Gastroesophageal sphincter (tissue), 4 donors: ENCODE measurements at regions not wholly inside any gene's neighbourhood (a gene's known extent, or its start where the extent isn't known, plus 50 kb on each side); places are given as distances from the start of the nearest gene placed in this dataset.
"Not testable (repeated sequence)": the region's sequence is repeated elsewhere in the genome, so short reads cannot be mapped to it uniquely, and the experiment has no call there.

Experiments used
- ATAC-seq: fragments of 150-250 bp; one replicate; pipeline ENCODE4 v1.9.1; 2016; ENCODE audit warnings: mild to moderate bottlenecking, moderate library complexity
- H3K27ac ChIP-seq, 4 donors: fragments of 200-600 bp; sonication (generic) in 3 of 4; 1 replicate in 3 of 4; 2 replicates in 1 of 4; pipeline ENCODE4 v1.5.1; 2016 to 2019
- H3K27me3 ChIP-seq: fragments of 200-600 bp; sonication (generic); one replicate; pipeline ENCODE4 v1.5.1; 2019
- H3K36me3 ChIP-seq, 2 donors: fragments of 200-600 bp; sonication (generic); one replicate each; pipeline ENCODE4 v1.5.1; 2019; ENCODE audit warnings: control low read depth in 1 of 2
- H3K4me1 ChIP-seq, 3 donors: fragments of 200-600 bp; sonication (generic); 1 replicate in 2 of 3; 2 replicates in 1 of 3; pipeline ENCODE4 v1.5.1; 2016 to 2019; ENCODE audit warnings: control low read depth in 2 of 3
- H3K4me3 ChIP-seq, 2 donors: fragments of 200-600 bp; sonication (generic); one replicate each; pipeline ENCODE4 v1.5.1; 2019; ENCODE audit warnings: mild to moderate bottlenecking in 1 of 2, moderate library complexity in 1 of 2
- H3K9me3 ChIP-seq, 3 donors: fragments of 200-600 bp; sonication (generic); one replicate each; pipeline ENCODE4 v1.5.1; 2017 to 2019; ENCODE audit warnings: control low read depth in 2 of 3
- EP300 ChIP-seq: sonication (generic); formaldehyde crosslinking; IDR thresholded peaks from one replicate; pipeline ENCODE4 v1.6.1; 2017; ENCODE audit warnings: antibody characterized with exemption, mild to moderate bottlenecking
- POLR2A ChIP-seq, 2 donors: fragments of 450-650 bp; IDR thresholded peaks; one replicate each; pipeline ENCODE4 v1.6.1; 2017; ENCODE audit warnings: antibody characterized with exemption in 2 of 2, mild to moderate bottlenecking in 2 of 2, moderate library complexity in 1 of 2
- POLR2AphosphoS5 ChIP-seq: sonication (generic); formaldehyde crosslinking; IDR thresholded peaks from one replicate; pipeline ENCODE4 v1.6.1; 2017; ENCODE audit warnings: antibody characterized with exemption
- WGBS, 2 donors: methylation state at CpG; one replicate each; pipeline ENCODE4 v1.1.5; 2018; ENCODE audit warnings: low coverage in 1 of 2; 5-methylcytosine and 5-hydroxymethylcytosine counted together
- TF ChIP-seq, protein P1 (sequence below), 4 experiments: fragments of 200-600 bp in 2 of 4; fragments of 450-650 bp in 2 of 4; sonication (generic) in 1 of 4; IDR thresholded peaks; one replicate each; pipeline ENCODE4 v1.5.1; 2017 to 2019; ENCODE audit warnings: antibody characterized with exemption in 4 of 4, mild to moderate bottlenecking in 2 of 4, moderate library complexity in 2 of 4

DNA sequence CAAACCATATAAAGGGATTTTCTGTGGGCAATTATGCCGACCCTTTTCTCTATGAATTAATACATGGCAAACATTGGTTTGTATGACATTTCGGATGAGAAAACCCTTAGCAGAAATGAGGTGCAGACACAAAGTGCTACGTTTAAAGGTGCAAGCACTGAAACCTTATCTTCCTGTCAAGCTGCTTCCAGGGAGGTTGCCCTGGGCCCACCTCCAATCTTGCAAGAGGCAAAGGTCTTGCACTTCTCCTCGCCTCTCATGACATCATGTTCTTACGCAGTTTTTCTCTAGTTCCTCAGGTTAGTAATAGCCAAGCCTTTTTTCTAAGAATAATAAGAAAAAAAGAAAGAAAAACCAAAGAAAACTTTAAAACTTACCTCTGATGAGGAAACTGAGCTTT, 220.1 kb downstream of the DHX15 start:
- Histone ChIP-seq H3K27me3 (no peaks in the 10 kb centered on the region), H3K4me1 (peaks cover 0 to 7% (median 0%) of the 10 kb centered on the region in 3 donors), H3K27ac (no peak overlapping the region), H3K4me3 (no peak overlapping the region), H3K36me3 (no peaks in the 10 kb centered on the region), H3K9me3 (no peaks in the 10 kb centered on the region)
- ATAC-seq: no peak
- WGBS, 2 donors: 50 to 71% methylated on average over 5 of the region's 5 CpGs
- TF ChIP-seq EP300: no peak
- TF ChIP-seq, protein P1, sequence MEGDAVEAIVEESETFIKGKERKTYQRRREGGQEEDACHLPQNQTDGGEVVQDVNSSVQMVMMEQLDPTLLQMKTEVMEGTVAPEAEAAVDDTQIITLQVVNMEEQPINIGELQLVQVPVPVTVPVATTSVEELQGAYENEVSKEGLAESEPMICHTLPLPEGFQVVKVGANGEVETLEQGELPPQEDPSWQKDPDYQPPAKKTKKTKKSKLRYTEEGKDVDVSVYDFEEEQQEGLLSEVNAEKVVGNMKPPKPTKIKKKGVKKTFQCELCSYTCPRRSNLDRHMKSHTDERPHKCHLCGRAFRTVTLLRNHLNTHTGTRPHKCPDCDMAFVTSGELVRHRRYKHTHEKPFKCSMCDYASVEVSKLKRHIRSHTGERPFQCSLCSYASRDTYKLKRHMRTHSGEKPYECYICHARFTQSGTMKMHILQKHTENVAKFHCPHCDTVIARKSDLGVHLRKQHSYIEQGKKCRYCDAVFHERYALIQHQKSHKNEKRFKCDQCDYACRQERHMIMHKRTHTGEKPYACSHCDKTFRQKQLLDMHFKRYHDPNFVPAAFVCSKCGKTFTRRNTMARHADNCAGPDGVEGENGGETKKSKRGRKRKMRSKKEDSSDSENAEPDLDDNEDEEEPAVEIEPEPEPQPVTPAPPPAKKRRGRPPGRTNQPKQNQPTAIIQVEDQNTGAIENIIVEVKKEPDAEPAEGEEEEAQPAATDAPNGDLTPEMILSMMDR (IDR thresholded peaks at IDR 0.05): no peak
- no peak for TF ChIP-seq POLR2AphosphoS5

DNA sequence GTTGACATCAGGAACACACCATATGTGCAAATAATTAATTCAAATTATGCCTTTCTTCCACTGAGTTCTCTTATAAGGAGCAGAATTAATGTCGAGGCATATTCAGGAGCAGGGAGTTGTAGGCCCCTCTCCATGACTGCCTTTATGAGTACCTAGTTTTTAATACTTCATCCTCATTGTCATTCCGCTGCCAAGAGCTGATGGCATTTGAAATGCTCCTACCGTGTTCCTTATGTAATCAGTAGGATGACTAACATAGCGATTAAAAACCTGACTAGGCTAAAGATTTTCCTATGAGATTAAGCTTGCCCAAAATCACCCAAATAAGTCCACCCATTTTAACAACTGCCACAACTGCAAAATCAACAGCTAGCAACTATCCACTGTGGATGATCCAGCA, 220.6 kb downstream of the DHX15 start:
- no peak for ATAC-seq
- WGBS, 2 donors: 42 to 70% methylated on average over 4 of the region's 4 CpGs
- no peak overlapping the region for H3K27ac ChIP-seq

DNA sequence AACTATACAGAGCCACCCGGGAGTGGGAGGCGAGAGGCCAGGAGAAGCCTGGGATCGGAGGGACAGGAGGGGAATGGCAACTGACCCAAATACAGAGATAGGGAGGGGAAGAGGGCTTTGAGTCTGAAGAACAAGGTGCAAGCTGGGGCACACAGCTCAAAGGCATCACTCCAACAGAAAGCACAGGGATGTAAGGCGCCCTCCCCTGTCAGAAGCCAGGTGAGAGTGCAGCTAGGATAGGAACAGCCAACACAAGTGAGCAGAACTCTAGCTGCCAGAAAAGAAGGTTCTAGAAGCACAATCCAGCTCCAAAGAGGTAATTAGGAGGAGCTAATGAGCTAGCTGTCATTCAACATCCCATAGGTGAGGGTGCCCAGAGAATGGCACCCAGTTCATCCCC, 232.2 kb downstream of the DHX15 start:
- WGBS, 2 donors: 86% methylated on average over 4 of the region's 4 CpGs; no CpG with 5 or more reads in 1 of the 2 donors
- no peak overlapping the region for H3K27ac ChIP-seq
- no peaks in the 10 kb centered on the region for H3K36me3 ChIP-seq
- no peak for ATAC-seq
- H3K4me3 ChIP-seq: no peak overlapping the region
- H3K27me3 ChIP-seq: no peaks in the 10 kb centered on the region
- no peaks in the 10 kb centered on the region for H3K4me1 ChIP-seq
- TF ChIP-seq POLR2AphosphoS5 (no peak), POLR2A (IDR thresholded peaks at IDR 0.05) (no peak)
- TF ChIP-seq, protein P1 (IDR thresholded peaks at IDR 0.05): no peak
- H3K9me3 ChIP-seq: no peaks in the 10 kb centered on the region

More for the DNA sequence above, 220.6 kb downstream of the DHX15 start:
- no peaks in the 10 kb centered on the region for H3K36me3 ChIP-seq
- TF ChIP-seq, protein P1 (IDR thresholded peaks at IDR 0.05): no peak
- no peak for TF ChIP-seq POLR2AphosphoS5
- no peak for TF ChIP-seq EP300
- no peak for TF ChIP-seq POLR2A (IDR thresholded peaks at IDR 0.05)
- H3K27me3 ChIP-seq: no peaks in the 10 kb centered on the region
- no peak overlapping the region for H3K4me3 ChIP-seq
- H3K9me3 ChIP-seq: no peaks in the 10 kb centered on the region
- H3K4me1 ChIP-seq: peaks cover 0 to 7% (median 0%) of the 10 kb centered on the region in 3 donors

DNA sequence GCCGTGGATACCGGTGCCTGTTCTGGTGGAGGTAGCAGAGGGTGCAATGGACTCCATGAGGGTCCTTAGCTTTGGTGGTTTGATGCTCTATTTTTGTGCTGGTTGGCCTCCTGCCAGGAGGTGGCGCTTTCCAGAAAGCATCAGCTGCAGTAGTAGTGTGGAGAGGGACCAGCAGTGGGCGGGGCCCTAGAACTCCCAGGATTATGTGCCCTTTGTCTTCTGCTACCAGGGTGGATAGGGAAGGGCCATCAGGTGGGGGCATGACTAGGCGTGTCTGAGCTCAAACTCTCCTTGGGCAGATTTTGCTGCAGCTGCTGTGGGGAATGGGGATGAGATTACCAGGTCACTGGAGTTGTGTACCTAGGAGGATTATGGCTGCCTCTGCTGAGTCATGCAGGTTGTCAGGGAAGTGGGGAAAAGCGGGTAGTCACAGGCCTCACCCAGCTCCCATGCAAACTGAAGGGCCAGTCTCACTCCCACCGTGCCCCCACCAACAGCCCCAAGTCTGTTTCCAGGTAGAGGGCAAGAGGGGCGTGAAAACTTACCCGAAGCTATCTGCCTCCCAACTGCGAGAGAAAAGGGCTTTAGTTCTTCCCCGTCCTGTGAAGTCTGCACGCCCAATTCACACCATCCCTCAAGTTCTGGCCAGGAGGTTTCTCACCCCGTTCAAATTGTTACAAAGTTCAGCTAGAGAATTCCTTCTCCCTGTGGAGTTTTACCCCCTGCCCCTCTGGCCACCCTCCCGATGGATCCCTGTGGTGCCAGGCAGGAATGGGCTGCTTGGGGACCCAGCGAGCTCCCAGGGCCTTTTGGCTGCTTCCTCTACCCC, 235.0 kb downstream of the DHX15 start:
- not testable (repeated sequence) for H3K36me3 ChIP-seq, ATAC-seq, H3K27me3 ChIP-seq, H3K4me1 ChIP-seq, H3K4me3 ChIP-seq, H3K27ac ChIP-seq, H3K9me3 ChIP-seq
- 92 to 95% methylated on average over 4 to 6 of the region's 15 CpGs for WGBS, 2 donors

DNA sequence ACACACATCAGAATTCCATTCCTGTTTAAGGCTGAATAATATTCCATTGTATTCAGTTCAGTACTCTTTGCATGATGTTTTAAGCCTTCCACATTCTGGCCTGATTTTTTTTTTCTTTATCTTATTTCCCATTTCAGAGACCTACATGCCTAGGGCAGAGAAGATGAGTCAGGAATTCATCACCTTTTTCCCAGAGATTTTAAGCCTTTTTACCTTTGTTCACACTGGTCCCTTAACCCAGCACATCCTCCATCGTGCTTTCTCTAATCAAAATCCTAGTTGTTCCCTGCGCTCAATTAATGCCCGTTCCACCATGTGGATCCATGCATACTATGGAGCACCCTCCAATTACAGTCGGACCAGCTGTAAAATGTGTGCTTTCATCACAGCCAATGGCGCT, 245.1 kb downstream of the DHX15 start:
- Histone ChIP-seq H3K4me1 (no peaks in the 10 kb centered on the region), H3K4me3 (no peak overlapping the region), H3K27me3 (no peaks in the 10 kb centered on the region), H3K27ac (no peak overlapping the region), H3K36me3 (no peaks in the 10 kb centered on the region), H3K9me3 (no peaks in the 10 kb centered on the region)
- WGBS, 2 donors: 91 to 100% methylated on average over 1 to 5 of the region's 5 CpGs
- ATAC-seq: no peak
- TF ChIP-seq POLR2A (IDR thresholded peaks at IDR 0.05): no peak
- TF ChIP-seq EP300: no peak
- TF ChIP-seq POLR2AphosphoS5: no peak
